HFF-Myc (cell line): ENCODE measurements at regions not wholly inside any gene's neighbourhood (a gene's known extent, or its start where the extent isn't known, plus 50 kb on each side); places are given as distances from the start of the nearest gene placed in this dataset.

Source experiments
- DNase-seq: peaks from one replicate; pipeline ENCODE4 v3.0.0-alpha.2; 2011; ENCODE audit warnings: low read depth; ENCODE audit errors: extremely low read depth
- H3K4me3 ChIP-seq: replicated peaks from 2 replicates; pipeline ENCODE4 v1.5.1; 2011; ENCODE audit warnings: low read depth, mild to moderate bottlenecking, control low read depth, low read length
- TF ChIP-seq, protein P1 (sequence below): IDR thresholded peaks from 2 replicates; pipeline ENCODE4 v1.5.1; 2012; ENCODE audit warnings: mild to moderate bottlenecking, low read depth, low read length, control low read depth; ENCODE audit errors: missing control alignments

- no peak for DNase-seq
- no peak overlapping the region for H3K4me3 ChIP-seq
- TF ChIP-seq, protein P1, sequence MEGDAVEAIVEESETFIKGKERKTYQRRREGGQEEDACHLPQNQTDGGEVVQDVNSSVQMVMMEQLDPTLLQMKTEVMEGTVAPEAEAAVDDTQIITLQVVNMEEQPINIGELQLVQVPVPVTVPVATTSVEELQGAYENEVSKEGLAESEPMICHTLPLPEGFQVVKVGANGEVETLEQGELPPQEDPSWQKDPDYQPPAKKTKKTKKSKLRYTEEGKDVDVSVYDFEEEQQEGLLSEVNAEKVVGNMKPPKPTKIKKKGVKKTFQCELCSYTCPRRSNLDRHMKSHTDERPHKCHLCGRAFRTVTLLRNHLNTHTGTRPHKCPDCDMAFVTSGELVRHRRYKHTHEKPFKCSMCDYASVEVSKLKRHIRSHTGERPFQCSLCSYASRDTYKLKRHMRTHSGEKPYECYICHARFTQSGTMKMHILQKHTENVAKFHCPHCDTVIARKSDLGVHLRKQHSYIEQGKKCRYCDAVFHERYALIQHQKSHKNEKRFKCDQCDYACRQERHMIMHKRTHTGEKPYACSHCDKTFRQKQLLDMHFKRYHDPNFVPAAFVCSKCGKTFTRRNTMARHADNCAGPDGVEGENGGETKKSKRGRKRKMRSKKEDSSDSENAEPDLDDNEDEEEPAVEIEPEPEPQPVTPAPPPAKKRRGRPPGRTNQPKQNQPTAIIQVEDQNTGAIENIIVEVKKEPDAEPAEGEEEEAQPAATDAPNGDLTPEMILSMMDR, result no peak
Measured at GRCh38 chr16:60279061-60279665, 1545.0 kb upstream of the GOT2 start.

DNA sequence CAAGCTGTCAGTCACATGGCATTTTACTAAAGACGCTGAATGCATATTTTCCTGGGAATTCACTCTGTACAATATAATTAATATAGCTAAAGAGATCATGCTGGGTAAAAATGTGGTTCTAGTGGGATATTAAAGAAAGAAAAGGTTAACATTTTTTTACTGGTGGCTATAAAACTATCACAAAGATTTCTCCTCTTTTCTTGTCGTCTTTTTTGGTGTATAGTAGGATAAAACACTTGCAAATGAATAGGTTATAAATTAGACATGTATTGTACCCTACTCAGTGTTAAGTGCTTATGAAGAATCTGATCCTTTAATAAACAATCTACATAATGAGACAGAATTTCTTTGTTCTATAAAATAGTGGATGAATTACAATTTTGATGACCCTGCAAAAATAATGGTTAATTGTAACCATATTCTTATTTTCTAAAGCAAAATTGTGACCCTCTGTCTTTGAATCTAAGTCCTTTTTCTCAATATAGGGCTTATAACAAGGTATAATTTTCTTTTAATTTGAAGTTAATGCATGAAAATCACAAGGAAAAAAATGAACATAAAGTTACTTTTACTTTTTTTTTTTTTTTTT, 1540.4 kb upstream of the GOT2 start:
- DNase-seq, result no peak
- no peak overlapping the region for H3K4me3 ChIP-seq
- TF ChIP-seq, protein P1, result no peak

DNA sequence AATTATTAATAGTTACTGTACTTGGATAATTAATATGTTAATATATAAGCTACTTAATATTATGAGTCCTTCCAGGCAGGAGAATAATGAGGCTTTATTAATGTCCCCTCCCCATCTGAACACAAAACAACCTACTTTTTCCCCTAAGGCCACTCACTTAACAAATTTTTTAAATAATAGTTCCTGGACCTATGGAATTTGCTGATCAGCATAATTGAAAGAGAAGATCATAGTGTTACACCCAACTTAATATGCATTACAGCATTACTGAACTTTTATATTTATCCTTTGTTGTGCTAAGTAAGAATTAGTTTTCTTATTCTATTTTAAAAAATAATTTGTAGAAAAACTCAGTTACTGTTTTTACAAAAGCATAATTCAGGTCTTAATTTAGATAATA, 1537.7 kb upstream of the GOT2 start:
- TF ChIP-seq, protein P1, result no peak
- DNase-seq, result no peak
- H3K4me3 ChIP-seq, result no peak overlapping the region

GRCh38 chr16:60271025-60271771, 1537.1 kb upstream of the GOT2 start:
- no peak overlapping the region for H3K4me3 ChIP-seq
- TF ChIP-seq, protein P1, result no peak
- no peak for DNase-seq

- H3K4me3 ChIP-seq, result no peak overlapping the region
- TF ChIP-seq, protein P1, result no peak
- DNase-seq, result no peak
Measured at GRCh38 chr16:60261425-60261824, 1527.3 kb upstream of the GOT2 start.

DNA sequence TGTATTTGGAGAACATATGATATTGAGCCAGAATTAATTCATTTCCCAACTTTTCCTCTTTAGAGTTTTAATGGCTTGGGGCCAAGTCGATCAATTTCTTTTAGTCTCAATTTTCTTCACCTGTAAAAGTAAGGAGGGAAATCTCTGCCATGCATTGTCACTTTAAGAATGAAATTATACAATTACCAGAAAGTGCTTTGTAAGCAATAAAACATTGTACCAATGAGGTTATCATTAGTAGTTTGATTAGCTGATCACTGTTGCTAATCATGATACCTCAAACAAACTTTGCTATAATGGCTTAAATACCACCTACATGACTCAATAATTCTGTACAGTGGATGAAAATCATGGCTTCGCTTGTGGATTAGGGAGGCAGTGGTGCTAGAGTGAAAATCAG, 1525.8 kb upstream of the GOT2 start:
- no peak overlapping the region for H3K4me3 ChIP-seq
- DNase-seq, result no peak
- TF ChIP-seq, protein P1, result no peak
